WERI-Rb-1 (cell line): ENCODE measurements at regions not wholly inside any gene's neighbourhood (a gene's known extent, or its start where the extent isn't known, plus 50 kb on each side); places are given as distances from the start of the nearest gene placed in this dataset.

Experiments used
- DNase-seq: peaks from one replicate; pipeline ENCODE4 v3.0.0-alpha.2; 2020
- H3K27ac ChIP-seq: fragments of 250-450 bp; sonication (Bioruptor Pico); 2 replicates; pipeline ENCODE4 v1.5.1; 2020; ENCODE audit warnings: mild to moderate bottlenecking, moderate library complexity
- H3K27me3 ChIP-seq: fragments of 250-450 bp; sonication (Bioruptor Pico); 2 replicates; pipeline ENCODE4 v1.5.1; 2021; ENCODE audit warnings: mild to moderate bottlenecking, low read depth, moderate library complexity; ENCODE audit not compliant: insufficient read depth, severe bottlenecking
- H3K36me3 ChIP-seq: fragments of 250-450 bp; sonication (Bioruptor Pico); 2 replicates; pipeline ENCODE4 v1.5.1; 2020; ENCODE audit warnings: mild to moderate bottlenecking, moderate library complexity
- H3K4me3 ChIP-seq: 2 replicates; pipeline ENCODE4 v1.5.1; 2011; ENCODE audit warnings: low read depth, mild to moderate bottlenecking, control low read depth, low read length
- H3K9me3 ChIP-seq: fragments of 250-450 bp; sonication (Bioruptor Pico); 2 replicates; pipeline ENCODE4 v1.5.1; 2021; ENCODE audit warnings: mild to moderate bottlenecking, moderate library complexity; ENCODE audit not compliant: severe bottlenecking
- TF ChIP-seq, protein P1 (sequence below): IDR thresholded peaks from 2 replicates; pipeline ENCODE4 v1.5.1; 2011; ENCODE audit warnings: low read depth, mild to moderate bottlenecking, control low read depth, inconsistent platforms, low read length

DNA sequence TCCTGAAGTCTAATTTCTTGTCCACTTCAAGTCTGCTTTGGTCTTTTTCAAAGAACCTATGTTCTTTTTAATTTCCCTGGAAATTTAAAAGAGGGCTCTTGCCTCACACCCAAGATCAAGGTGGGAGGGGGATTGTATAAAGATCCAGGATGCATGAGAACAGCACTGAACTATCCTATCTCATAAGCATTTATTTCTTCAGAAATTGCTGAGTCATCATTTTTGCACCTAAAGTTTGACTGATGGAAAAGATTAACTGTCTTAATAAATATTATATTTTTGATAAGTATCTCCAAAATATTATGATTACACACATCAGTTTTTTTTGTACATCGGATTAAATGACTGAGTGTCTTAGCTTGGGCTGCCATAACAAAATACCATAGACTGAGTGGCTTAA, 90.5 kb downstream of the RPS24 start:
- Histone ChIP-seq H3K36me3 (no peaks in the 10 kb centered on the region), H3K9me3 (peaks cover 9% of the 10 kb centered on the region), H3K27me3 (no peaks in the 10 kb centered on the region), H3K4me3 (no peak overlapping the region), H3K27ac (no peak overlapping the region)
- TF ChIP-seq, protein P1, sequence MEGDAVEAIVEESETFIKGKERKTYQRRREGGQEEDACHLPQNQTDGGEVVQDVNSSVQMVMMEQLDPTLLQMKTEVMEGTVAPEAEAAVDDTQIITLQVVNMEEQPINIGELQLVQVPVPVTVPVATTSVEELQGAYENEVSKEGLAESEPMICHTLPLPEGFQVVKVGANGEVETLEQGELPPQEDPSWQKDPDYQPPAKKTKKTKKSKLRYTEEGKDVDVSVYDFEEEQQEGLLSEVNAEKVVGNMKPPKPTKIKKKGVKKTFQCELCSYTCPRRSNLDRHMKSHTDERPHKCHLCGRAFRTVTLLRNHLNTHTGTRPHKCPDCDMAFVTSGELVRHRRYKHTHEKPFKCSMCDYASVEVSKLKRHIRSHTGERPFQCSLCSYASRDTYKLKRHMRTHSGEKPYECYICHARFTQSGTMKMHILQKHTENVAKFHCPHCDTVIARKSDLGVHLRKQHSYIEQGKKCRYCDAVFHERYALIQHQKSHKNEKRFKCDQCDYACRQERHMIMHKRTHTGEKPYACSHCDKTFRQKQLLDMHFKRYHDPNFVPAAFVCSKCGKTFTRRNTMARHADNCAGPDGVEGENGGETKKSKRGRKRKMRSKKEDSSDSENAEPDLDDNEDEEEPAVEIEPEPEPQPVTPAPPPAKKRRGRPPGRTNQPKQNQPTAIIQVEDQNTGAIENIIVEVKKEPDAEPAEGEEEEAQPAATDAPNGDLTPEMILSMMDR: no peak
- no peak for DNase-seq

DNA sequence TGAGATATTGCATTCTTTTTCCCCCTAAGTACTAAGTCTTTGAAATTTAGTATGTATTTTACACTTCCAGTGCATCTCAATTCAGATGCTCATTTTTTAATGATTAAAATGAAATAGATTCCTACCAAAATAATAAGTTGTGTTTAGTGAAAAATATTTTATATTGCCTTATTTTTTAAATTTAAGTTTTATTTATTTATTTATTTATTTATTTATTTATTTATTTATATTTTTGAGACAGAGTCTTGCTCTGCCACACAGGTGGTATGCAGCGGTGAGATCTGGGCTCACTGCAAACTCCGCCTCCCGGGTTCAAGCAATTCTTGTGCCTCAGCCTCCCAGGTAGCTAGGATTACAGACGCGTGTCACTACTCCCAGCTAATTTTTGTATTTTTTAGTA, 95.5 kb downstream of the RPS24 start:
- Histone ChIP-seq H3K4me3 (no peak overlapping the region), H3K36me3 (no peaks in the 10 kb centered on the region), H3K27me3 (no peaks in the 10 kb centered on the region), H3K9me3 (no peaks in the 10 kb centered on the region), H3K27ac (no peak overlapping the region)
- DNase-seq: no peak
- TF ChIP-seq, protein P1: no peak

DNA sequence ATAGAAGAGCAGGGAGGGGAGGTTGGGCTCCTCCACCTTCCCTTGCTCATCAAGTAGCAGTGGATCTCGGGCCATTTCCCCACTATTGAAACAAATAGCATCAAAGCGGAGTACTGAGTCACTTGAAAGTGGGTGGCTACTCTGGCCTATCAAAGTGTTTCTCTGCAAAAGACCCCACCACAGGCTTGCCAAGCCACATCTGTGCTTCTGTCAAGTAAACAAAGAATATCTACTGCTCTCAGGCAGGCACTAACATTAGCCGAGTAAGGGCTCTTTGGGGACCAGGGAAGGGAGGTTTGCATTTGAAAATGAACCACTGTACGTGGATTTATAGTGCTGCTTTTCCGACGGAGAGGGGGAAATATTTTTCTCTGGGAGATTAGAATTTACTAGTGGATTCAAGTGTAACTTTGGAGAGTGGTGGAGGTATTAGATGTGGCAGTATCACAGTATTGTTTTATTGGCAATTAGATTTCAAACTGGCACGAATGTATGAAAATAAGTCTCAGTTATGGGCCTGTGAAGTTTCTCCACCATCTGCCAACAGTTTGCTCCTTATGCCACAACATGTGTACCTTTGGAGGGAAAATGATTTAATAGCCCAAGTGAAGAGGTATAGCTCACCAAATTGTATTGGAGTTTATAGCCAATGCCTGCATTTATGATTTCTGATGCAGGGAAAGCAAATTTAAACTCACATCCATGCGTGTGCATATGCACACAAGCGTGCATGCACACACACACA, 97.5 kb downstream of the RPS24 start:
- TF ChIP-seq, protein P1: no peak
- H3K9me3 ChIP-seq: no peaks in the 10 kb centered on the region
- H3K27me3 ChIP-seq: no peaks in the 10 kb centered on the region
- H3K4me3 ChIP-seq: no peak overlapping the region
- H3K36me3 ChIP-seq: no peaks in the 10 kb centered on the region
- no peak for DNase-seq
- H3K27ac ChIP-seq: no peak overlapping the region

DNA sequence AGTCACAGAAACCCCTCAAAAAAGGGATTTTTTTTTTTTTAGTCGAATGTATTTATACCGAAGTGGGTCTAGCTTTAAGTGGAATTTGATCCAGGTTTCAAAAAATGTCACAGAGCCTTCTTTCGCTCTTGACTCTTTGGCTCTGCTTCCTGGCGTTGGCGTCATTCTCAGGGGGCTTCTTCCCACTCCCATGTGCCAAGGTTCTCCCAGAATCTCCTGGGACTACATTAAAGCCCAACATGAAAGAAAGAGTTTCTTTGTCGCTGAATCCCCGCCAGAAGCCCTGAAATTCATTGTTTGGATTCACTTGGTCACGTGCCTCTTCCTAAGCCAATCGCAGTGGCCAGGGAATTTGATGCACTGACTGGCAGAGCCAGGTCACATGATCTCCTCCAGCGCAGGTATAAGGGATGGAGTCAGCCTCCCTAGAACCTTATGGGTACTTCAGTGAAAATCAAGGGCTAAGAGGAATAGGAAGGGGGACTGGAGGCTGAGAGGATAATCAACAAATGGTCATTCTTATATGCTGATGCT, 101.2 kb downstream of the RPS24 start:
- DNase-seq: no peak
- Histone ChIP-seq H3K4me3 (no peak overlapping the region), H3K9me3 (no peaks in the 10 kb centered on the region), H3K36me3 (no peaks in the 10 kb centered on the region), H3K27ac (no peak overlapping the region), H3K27me3 (no peaks in the 10 kb centered on the region)
- TF ChIP-seq, protein P1: no peak

DNA sequence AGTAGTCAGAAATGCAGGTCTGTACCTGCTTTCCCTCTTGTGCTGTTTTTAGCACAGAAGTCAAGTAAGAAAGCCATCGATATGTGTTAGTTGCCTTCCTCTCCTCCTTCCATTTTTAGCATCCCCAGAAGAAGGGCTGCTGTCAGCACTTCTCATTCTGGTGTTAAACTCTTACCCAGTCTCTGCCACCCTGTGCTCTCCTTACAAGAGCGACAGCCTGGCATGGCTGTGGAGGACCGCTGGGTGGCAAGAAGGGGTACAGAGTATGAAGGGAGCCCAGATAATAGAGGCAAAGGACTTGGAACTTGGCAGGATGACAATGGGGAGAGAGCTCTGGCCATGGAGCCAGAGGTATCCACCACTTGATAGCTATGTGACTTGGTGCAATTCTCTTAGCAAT, 103.5 kb downstream of the RPS24 start:
- TF ChIP-seq, protein P1: no peak
- no peak for DNase-seq
- no peak overlapping the region for H3K4me3 ChIP-seq
- H3K36me3 ChIP-seq: no peaks in the 10 kb centered on the region
- H3K9me3 ChIP-seq: no peaks in the 10 kb centered on the region
- H3K27me3 ChIP-seq: no peaks in the 10 kb centered on the region
- H3K27ac ChIP-seq: no peak overlapping the region

DNA sequence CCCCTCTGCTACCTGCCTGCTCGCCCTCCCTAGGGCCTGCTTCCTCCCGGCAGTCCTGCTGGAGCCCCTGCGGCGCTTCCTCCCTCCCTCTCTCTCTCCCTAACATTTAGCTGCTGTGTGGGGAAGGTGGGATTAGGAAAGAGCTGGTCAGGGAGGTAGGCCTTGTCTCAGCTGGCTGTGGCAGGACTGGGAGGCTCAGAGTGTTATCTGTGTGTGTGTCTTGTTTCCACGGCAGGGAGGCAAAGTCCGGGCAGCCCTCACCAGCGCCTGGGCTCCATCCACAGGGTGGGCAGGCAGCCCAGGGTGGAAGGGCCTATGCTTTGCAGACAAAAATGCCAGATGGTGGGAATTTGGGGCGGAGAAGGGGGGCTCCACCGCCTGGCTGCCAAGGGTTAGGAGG, 105.7 kb downstream of the RPS24 start:
- Histone ChIP-seq H3K4me3 (no peak overlapping the region), H3K27me3 (no peaks in the 10 kb centered on the region), H3K36me3 (no peaks in the 10 kb centered on the region), H3K27ac (no peak overlapping the region), H3K9me3 (no peaks in the 10 kb centered on the region)
- peak; percentile 50 for DNase-seq
- TF ChIP-seq, protein P1: no peak
